HUES6 (cell line): ENCODE measurements at regions not wholly inside any gene's neighbourhood (a gene's known extent, or its start where the extent isn't known, plus 50 kb on each side); places are given as distances from the start of the nearest gene placed in this dataset.
"Not testable (repeated sequence)": the region's sequence is repeated elsewhere in the genome, so short reads cannot be mapped to it uniquely, and the experiment has no call there.

Experiments
- H3K27ac ChIP-seq: 2 replicates; pipeline ENCODE4 v1.7.0; 2013; ENCODE audit warnings: low read depth, mild to moderate bottlenecking, low read length, inconsistent platforms
- H3K27me3 ChIP-seq: 2 replicates; pipeline ENCODE4 v1.6.1; 2013; ENCODE audit warnings: low read length; ENCODE audit not compliant: control insufficient read depth, insufficient read depth
- H3K36me3 ChIP-seq: 2 replicates; pipeline ENCODE4 v1.6.1; 2013; ENCODE audit warnings: low read length; ENCODE audit not compliant: control insufficient read depth, insufficient read depth
- H3K4me1 ChIP-seq: 2 replicates; pipeline ENCODE4 v1.6.1; 2013; ENCODE audit warnings: low read length; ENCODE audit not compliant: control insufficient read depth, insufficient read depth
- H3K4me3 ChIP-seq: 2 replicates; pipeline ENCODE4 v1.5.1; 2013; ENCODE audit warnings: low read depth, low read length
- H3K9ac ChIP-seq: one replicate; pipeline ENCODE4 v1.6.1; 2013; ENCODE audit warnings: mild to moderate bottlenecking, low read length
- H3K9me3 ChIP-seq: 2 replicates; pipeline ENCODE4 v1.6.1; 2013; ENCODE audit warnings: low read depth, low read length; ENCODE audit not compliant: control insufficient read depth, insufficient read depth

GRCh38 chr6:94175465-94175864 lies 756.1 kb upstream of the EPHA7 start:
- H3K36me3 ChIP-seq: no peaks in the 10 kb centered on the region
- H3K9me3 ChIP-seq: no peaks in the 10 kb centered on the region
- no peaks in the 10 kb centered on the region for H3K27me3 ChIP-seq
- no peak overlapping the region for H3K4me3 ChIP-seq
- H3K4me1 ChIP-seq: peaks cover 8% of the 10 kb centered on the region; the same call in 1 of the 2 replicates
- no peak overlapping the region for H3K27ac ChIP-seq
- H3K9ac ChIP-seq: no peak overlapping the region

GRCh38 chr6:94163877-94164276 lies 744.5 kb upstream of the EPHA7 start:
- H3K27ac ChIP-seq: no peak overlapping the region
- no peaks in the 10 kb centered on the region for H3K36me3 ChIP-seq
- H3K9ac ChIP-seq: no peak overlapping the region
- no peaks in the 10 kb centered on the region for H3K9me3 ChIP-seq
- H3K4me1 ChIP-seq: no peaks in the 10 kb centered on the region
- no peak overlapping the region for H3K4me3 ChIP-seq
- no peaks in the 10 kb centered on the region for H3K27me3 ChIP-seq

- Histone ChIP-seq H3K36me3 (no peaks in the 10 kb centered on the region), H3K27ac (no peak overlapping the region), H3K4me3 (no peak overlapping the region), H3K9me3 (no peaks in the 10 kb centered on the region), H3K4me1 (no peaks in the 10 kb centered on the region), H3K9ac (no peak overlapping the region), H3K27me3 (no peaks in the 10 kb centered on the region)
Measured at GRCh38 chr6:94150886-94151285, 731.5 kb upstream of the EPHA7 start.

DNA sequence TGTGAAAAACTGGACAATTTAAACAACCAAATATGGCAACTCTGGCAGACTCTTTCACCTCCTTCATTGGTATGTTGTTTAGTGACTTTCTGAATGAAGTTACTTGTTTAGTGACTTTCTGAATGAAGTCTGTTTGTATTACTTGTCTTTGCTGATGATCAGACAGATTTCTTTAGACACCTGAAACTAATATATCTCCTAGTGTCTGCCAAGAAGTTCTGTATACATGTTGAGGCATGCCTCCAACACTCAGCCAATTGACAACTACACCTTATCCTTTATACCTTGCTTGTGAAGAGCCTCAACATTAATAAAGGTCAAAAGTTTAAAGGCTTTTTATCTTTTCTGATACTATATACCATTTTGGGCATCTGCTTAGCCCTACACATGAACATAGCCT lies 725.4 kb upstream of the EPHA7 start:
- no peaks in the 10 kb centered on the region for H3K4me1 ChIP-seq
- H3K36me3 ChIP-seq: no peaks in the 10 kb centered on the region

DNA sequence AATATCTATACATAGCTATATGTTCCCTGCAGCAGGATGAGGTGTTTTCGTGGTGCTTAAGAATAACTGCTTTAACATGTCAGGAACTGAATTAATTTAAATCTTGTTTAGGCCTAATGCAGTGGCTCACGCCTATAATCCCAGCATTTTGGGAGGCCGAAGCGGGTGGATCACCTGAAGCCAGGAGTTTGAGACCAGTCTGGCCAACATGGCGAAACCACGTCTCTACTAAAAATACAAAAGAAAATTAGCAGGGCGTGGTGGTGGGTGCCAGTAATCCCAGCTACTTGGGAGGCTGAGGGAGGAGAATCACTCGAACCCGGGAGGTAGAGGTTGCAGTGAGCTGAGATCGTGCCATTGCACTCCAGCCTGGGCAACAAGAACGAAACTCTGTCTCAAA lies 717.8 kb upstream of the EPHA7 start:
- not testable (repeated sequence) for H3K9ac ChIP-seq, H3K4me1 ChIP-seq, H3K9me3 ChIP-seq

More for the DNA sequence above, 725.4 kb upstream of the EPHA7 start:
- no peaks in the 10 kb centered on the region for H3K9me3 ChIP-seq
- H3K4me3 ChIP-seq: no peak overlapping the region
- no peak overlapping the region for H3K27ac ChIP-seq
- H3K27me3 ChIP-seq: no peaks in the 10 kb centered on the region
- H3K9ac ChIP-seq: no peak overlapping the region

DNA sequence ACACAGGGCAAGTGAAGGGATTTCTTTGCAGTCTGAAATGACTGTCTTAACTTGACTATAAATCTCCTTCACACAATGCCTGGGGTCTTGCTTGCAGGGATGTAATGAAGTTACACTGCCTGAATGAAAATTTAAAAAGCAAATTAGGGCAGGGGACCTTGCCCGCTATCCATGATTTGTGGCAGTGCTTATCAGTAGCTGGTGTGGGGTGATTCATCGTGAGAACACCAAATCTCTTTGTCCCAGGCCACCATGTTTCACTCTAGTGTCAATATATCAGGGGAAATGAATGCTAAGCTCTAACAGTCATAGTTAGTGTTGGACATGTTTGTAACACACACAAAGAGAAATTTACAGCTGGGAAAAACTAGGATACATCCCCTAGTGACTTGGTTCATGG lies 713.7 kb upstream of the EPHA7 start:
- no peak overlapping the region for H3K4me3 ChIP-seq
- H3K4me1 ChIP-seq: 0 out of 2 replicates have a peak, but pooled peaks cover 3% of the 10 kb centered on the region
- no peaks in the 10 kb centered on the region for H3K27me3 ChIP-seq
- no peaks in the 10 kb centered on the region for H3K36me3 ChIP-seq
- H3K9ac ChIP-seq: no peak overlapping the region
- no peaks in the 10 kb centered on the region for H3K9me3 ChIP-seq
- H3K27ac ChIP-seq: no peak overlapping the region

More for the DNA sequence above, 717.8 kb upstream of the EPHA7 start:
- H3K27ac ChIP-seq, H3K4me3 ChIP-seq, H3K27me3 ChIP-seq, H3K36me3 ChIP-seq: not testable (repeated sequence)

DNA sequence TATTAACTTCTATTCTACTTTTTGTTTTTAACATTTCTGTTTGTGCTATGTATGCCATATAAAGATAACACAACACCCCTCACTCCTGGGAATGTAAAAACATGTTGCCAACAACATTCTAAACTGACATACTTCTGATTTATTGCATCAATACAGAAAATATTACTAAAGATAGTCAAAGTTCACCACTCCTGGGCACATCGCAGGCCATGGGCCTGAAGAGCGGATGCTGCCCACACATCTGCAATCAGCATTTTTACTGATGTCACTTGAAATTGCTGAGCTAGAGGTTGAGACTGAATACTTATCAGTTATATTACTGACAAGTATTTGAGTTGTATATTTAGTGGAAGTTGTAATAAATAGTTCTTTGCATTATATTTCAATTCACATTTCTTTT lies 711.9 kb upstream of the EPHA7 start:
- Histone ChIP-seq H3K27me3 (no peaks in the 10 kb centered on the region), H3K4me1 (0 out of 2 replicates have a peak, but pooled peaks cover 3% of the 10 kb centered on the region), H3K36me3 (no peaks in the 10 kb centered on the region), H3K27ac (no peak overlapping the region), H3K4me3 (no peak overlapping the region), H3K9ac (no peak overlapping the region), H3K9me3 (no peaks in the 10 kb centered on the region)

DNA sequence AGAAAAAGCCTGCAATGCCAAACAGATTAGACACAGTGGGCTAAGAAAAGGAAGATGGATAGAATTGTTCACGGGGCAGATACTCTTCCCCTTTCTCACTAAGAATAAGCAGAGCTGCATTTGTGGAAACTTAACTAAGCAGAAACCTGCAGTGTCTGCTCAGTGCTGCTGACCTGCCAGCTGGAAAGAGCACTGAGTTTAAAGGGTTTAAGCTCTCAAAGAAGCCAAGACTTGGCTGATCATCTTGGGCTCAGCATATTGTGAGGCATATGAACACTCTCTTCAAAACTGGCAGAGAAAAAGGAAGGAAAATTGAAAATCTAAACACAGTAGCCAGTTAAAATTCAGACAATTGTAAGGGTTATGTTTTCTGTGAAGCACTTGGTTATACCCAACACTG lies 711.1 kb upstream of the EPHA7 start:
- Histone ChIP-seq H3K4me1 (0 out of 2 replicates have a peak, but pooled peaks cover 3% of the 10 kb centered on the region), H3K9me3 (no peaks in the 10 kb centered on the region), H3K27me3 (no peaks in the 10 kb centered on the region), H3K4me3 (no peak overlapping the region), H3K36me3 (no peaks in the 10 kb centered on the region), H3K27ac (no peak overlapping the region), H3K9ac (no peak overlapping the region)

GRCh38 chr6:94129926-94130325 lies 710.6 kb upstream of the EPHA7 start:
- no peak overlapping the region for H3K9ac ChIP-seq
- 0 out of 2 replicates have a peak, but pooled peaks cover 3% of the 10 kb centered on the region for H3K4me1 ChIP-seq
- H3K27ac ChIP-seq: no peak overlapping the region
- no peaks in the 10 kb centered on the region for H3K9me3 ChIP-seq
- H3K36me3 ChIP-seq: no peaks in the 10 kb centered on the region
- H3K4me3 ChIP-seq: no peak overlapping the region
- H3K27me3 ChIP-seq: no peaks in the 10 kb centered on the region

DNA sequence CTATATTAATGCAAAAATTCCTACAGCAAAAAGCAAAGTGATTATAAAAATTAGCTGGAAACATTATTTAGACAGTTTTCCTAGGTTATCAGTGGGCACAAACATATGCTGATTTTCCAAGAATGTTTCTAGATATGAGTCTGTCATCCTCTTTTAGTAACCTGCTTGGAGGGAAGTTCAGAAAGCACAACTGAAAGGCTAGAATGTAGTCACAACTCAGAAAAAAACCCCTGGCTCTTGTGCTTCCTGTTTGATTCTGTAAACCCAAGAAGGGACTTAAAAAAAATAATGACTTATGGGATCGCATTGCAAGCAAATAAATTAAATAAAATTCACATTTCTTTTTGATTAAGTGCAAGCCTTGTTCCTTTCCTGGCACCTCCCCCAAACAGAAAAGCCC lies 708.4 kb upstream of the EPHA7 start:
- no peak overlapping the region for H3K4me3 ChIP-seq
- no peaks in the 10 kb centered on the region for H3K9me3 ChIP-seq
- no peaks in the 10 kb centered on the region for H3K27me3 ChIP-seq
- no peak overlapping the region for H3K9ac ChIP-seq
- no peaks in the 10 kb centered on the region for H3K36me3 ChIP-seq
- H3K4me1 ChIP-seq: 0 out of 2 replicates have a peak, but pooled peaks cover 3% of the 10 kb centered on the region
- no peak overlapping the region for H3K27ac ChIP-seq

GRCh38 chr6:94124333-94124732 lies 705.0 kb upstream of the EPHA7 start:
- Histone ChIP-seq H3K9me3 (no peaks in the 10 kb centered on the region), H3K27me3 (no peaks in the 10 kb centered on the region), H3K36me3 (no peaks in the 10 kb centered on the region), H3K4me3 (no peak overlapping the region), H3K9ac (no peak overlapping the region), H3K4me1 (no peaks in the 10 kb centered on the region), H3K27ac (no peak overlapping the region)

GRCh38 chr6:94121094-94121493 lies 701.7 kb upstream of the EPHA7 start:
- no peaks in the 10 kb centered on the region for H3K9me3 ChIP-seq
- H3K36me3 ChIP-seq: no peaks in the 10 kb centered on the region
- no peaks in the 10 kb centered on the region for H3K27me3 ChIP-seq
- no peak overlapping the region for H3K4me3 ChIP-seq
- H3K9ac ChIP-seq: no peak overlapping the region
- H3K4me1 ChIP-seq: no peaks in the 10 kb centered on the region
- H3K27ac ChIP-seq: no peak overlapping the region
